Lower leg skin (tissue), 3 donors: ENCODE measurements at regions not wholly inside any gene's neighbourhood (a gene's known extent, or its start where the extent isn't known, plus 50 kb on each side); places are given as distances from the start of the nearest gene placed in this dataset.

Experiments used
- POLR2A ChIP-seq, 2 donors: fragments of 450-650 bp; IDR thresholded peaks; one replicate each; pipeline ENCODE4 v1.6.1; 2016 to 2017; ENCODE audit warnings: antibody characterized with exemption in 2 of 2, mild to moderate bottlenecking in 1 of 2, moderate library complexity in 1 of 2
- TF ChIP-seq, protein P1 (sequence below), 3 donors: fragments of 450-650 bp; IDR thresholded peaks; one replicate each; pipeline ENCODE4 v1.5.1; 2016; ENCODE audit warnings: antibody characterized with exemption in 3 of 3, mild to moderate bottlenecking in 3 of 3, moderate library complexity in 2 of 3

DNA sequence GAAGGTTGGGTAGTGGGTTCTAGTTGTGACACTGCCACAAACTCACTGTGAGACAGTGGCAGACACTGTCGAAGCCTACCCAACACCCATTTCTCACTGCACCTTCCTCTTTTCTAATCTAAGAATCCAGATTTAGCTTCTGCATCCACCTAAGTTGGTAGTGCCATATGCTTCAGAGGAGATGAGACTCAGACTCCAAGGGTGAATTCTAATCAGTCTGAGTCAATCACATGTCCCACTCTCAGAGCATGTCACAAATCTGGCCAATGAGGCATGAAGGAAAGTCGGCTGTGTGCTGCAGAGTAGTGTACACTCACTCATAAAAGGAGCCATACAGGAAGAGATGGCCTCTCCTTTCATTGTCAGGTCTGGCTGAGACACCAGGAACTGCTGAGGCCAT is 102.1 kb upstream of the RAP1B start:
- TF ChIP-seq, protein P1, sequence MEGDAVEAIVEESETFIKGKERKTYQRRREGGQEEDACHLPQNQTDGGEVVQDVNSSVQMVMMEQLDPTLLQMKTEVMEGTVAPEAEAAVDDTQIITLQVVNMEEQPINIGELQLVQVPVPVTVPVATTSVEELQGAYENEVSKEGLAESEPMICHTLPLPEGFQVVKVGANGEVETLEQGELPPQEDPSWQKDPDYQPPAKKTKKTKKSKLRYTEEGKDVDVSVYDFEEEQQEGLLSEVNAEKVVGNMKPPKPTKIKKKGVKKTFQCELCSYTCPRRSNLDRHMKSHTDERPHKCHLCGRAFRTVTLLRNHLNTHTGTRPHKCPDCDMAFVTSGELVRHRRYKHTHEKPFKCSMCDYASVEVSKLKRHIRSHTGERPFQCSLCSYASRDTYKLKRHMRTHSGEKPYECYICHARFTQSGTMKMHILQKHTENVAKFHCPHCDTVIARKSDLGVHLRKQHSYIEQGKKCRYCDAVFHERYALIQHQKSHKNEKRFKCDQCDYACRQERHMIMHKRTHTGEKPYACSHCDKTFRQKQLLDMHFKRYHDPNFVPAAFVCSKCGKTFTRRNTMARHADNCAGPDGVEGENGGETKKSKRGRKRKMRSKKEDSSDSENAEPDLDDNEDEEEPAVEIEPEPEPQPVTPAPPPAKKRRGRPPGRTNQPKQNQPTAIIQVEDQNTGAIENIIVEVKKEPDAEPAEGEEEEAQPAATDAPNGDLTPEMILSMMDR (IDR thresholded peaks at IDR 0.05): no peak
- TF ChIP-seq POLR2A (IDR thresholded peaks at IDR 0.05): no peak
